Esophagus muscularis mucosa (tissue), 4 donors: ENCODE measurements at regions not wholly inside any gene's neighbourhood (a gene's known extent, or its start where the extent isn't known, plus 50 kb on each side); places are given as distances from the start of the nearest gene placed in this dataset.

ENCODE experiments used
- CTCF ChIP-seq, 3 experiments: fragments of 200-600 bp in 2 of 3; fragments of 450-650 bp in 1 of 3; sonication (generic) in 2 of 3; IDR thresholded peaks; one replicate each; pipeline ENCODE4 v1.5.1; 2017 to 2019; ENCODE audit warnings: antibody characterized with exemption in 3 of 3, mild to moderate bottlenecking in 2 of 3, moderate library complexity in 1 of 3
- EP300 ChIP-seq: sonication (generic); formaldehyde crosslinking; IDR thresholded peaks from one replicate; pipeline ENCODE4 v1.6.1; 2017; ENCODE audit warnings: antibody characterized with exemption
- POLR2AphosphoS5 ChIP-seq, 2 donors: sonication (generic); formaldehyde crosslinking; IDR thresholded peaks; one replicate each; pipeline ENCODE4 v1.6.1; 2017; ENCODE audit warnings: antibody characterized with exemption in 2 of 2

- no peak for TF ChIP-seq POLR2AphosphoS5 (IDR thresholded peaks at IDR 0.05)
- TF ChIP-seq EP300: no peak
- TF ChIP-seq CTCF (IDR thresholded peaks at IDR 0.05): no peak
Observed at GRCh38 chr10:111297351-111297848, 220.6 kb downstream of the ADRA2A start.
